Fibroblast of the aortic adventitia (primary cell): ENCODE measurements at regions not wholly inside any gene's neighbourhood (a gene's known extent, or its start where the extent isn't known, plus 50 kb on each side); places are given as distances from the start of the nearest gene placed in this dataset.

Source experiments
- DNase-seq: peaks from one replicate; pipeline ENCODE4 v3.0.0-alpha.2; 2010; ENCODE audit warnings: low read depth
- H3K4me3 ChIP-seq: 2 replicates; pipeline ENCODE4 v1.5.1; 2011; ENCODE audit warnings: low read depth, mild to moderate bottlenecking, control low read depth, low read length, moderate library complexity
- CTCF ChIP-seq: IDR thresholded peaks from 2 replicates; pipeline ENCODE4 v1.5.1; 2011; ENCODE audit warnings: mild to moderate bottlenecking, low read length, control low read depth, inconsistent platforms; ENCODE audit not compliant: insufficient read depth

GRCh38 chr18:31245820-31246219, 72.1 kb upstream of the DSG1 start:
- no peak for DNase-seq
- no peak for TF ChIP-seq CTCF
- no peak overlapping the region for H3K4me3 ChIP-seq

GRCh38 chr18:31246460-31246859, 71.5 kb upstream of the DSG1 start:
- no peak for DNase-seq
- no peak for TF ChIP-seq CTCF
- no peak overlapping the region for H3K4me3 ChIP-seq

GRCh38 chr18:31247574-31248199, 70.3 kb upstream of the DSG1 start:
- no peak overlapping the region for H3K4me3 ChIP-seq
- TF ChIP-seq CTCF = no peak
- no peak for DNase-seq

GRCh38 chr18:31248783-31249521, 69.0 kb upstream of the DSG1 start:
- no peak for DNase-seq
- no peak for TF ChIP-seq CTCF
- no peak overlapping the region for H3K4me3 ChIP-seq

GRCh38 chr18:31250902-31251301, 67.1 kb upstream of the DSG1 start:
- DNase-seq = no peak
- no peak overlapping the region for H3K4me3 ChIP-seq
- TF ChIP-seq CTCF = no peak

- TF ChIP-seq CTCF = no peak
- DNase-seq = no peak
- no peak overlapping the region for H3K4me3 ChIP-seq
Observed at GRCh38 chr18:31252522-31252921, 65.4 kb upstream of the DSG1 start.
